Fibroblast of the aortic adventitia (primary cell): ENCODE measurements at regions not wholly inside any gene's neighbourhood (a gene's known extent, or its start where the extent isn't known, plus 50 kb on each side); places are given as distances from the start of the nearest gene placed in this dataset.

ENCODE experiments used
- DNase-seq: peaks from one replicate; pipeline ENCODE4 v3.0.0-alpha.2; 2010; ENCODE audit warnings: low read depth
- H3K4me3 ChIP-seq: 2 replicates; pipeline ENCODE4 v1.5.1; 2011; ENCODE audit warnings: low read depth, mild to moderate bottlenecking, control low read depth, low read length, moderate library complexity
- TF ChIP-seq, protein P1 (sequence below): IDR thresholded peaks from 2 replicates; pipeline ENCODE4 v1.5.1; 2011; ENCODE audit warnings: mild to moderate bottlenecking, low read length, control low read depth, inconsistent platforms; ENCODE audit not compliant: insufficient read depth

DNA sequence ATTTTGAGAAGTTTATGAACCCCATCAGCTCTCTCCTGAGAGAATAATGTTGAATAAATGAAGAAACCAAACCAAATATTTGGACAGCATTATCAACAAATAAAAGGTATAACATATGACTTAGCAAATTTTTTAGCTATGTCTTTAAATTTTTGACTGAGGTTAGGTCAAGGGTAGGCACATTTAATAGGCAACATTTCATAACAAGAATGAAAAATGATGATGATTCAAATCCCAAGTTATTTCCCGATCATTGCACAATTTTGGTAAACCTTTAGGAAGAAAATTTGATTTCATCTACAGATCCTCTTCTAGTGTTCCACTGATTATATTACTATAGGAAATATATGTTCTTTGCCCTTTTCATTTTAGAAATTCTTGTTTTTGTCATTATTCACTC is 123.7 kb upstream of the TLR3 start:
- TF ChIP-seq, protein P1, sequence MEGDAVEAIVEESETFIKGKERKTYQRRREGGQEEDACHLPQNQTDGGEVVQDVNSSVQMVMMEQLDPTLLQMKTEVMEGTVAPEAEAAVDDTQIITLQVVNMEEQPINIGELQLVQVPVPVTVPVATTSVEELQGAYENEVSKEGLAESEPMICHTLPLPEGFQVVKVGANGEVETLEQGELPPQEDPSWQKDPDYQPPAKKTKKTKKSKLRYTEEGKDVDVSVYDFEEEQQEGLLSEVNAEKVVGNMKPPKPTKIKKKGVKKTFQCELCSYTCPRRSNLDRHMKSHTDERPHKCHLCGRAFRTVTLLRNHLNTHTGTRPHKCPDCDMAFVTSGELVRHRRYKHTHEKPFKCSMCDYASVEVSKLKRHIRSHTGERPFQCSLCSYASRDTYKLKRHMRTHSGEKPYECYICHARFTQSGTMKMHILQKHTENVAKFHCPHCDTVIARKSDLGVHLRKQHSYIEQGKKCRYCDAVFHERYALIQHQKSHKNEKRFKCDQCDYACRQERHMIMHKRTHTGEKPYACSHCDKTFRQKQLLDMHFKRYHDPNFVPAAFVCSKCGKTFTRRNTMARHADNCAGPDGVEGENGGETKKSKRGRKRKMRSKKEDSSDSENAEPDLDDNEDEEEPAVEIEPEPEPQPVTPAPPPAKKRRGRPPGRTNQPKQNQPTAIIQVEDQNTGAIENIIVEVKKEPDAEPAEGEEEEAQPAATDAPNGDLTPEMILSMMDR, result no peak
- DNase-seq, result peak; percentile 38
- H3K4me3 ChIP-seq, result no peak overlapping the region

DNA sequence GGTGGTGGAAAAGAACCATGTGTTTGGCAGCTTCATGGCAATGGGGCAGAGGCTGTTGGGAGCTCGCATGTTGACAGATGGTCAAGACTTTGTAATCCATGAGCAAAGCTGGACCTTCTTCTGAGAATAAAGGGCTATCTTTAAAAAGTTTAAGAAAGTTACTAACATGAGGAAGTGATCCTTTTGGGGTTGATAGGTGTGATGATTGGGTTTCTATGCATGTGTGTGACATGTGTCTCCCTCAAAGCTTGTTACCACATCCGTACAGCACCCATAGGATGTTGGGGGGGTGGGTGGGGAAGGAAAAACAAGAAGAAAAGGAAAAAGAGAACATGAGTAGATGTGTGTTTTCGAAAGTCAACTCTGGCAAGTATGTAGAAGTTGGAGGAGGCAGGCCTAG is 123.0 kb upstream of the TLR3 start:
- no peak for DNase-seq
- TF ChIP-seq, protein P1, result no peak
- H3K4me3 ChIP-seq, result no peak overlapping the region

DNA sequence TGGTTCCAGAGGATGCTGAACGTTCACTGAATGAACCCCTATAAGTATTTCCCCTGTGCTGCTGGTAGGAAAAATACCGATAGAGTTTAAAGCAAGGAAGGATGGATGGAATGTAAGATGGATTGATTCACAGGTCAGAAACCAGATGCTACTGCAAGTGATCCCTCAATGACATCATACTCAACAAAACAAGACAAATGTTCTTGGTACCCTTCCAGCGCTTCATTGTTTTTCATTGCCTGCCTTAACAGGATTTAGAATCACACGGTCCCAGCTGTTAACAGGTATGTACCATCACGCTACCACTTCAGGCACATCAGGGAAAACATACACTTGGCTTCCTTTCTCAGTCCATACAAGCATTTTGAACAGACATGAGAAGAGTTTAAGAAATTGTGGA is 118.1 kb upstream of the TLR3 start:
- TF ChIP-seq, protein P1, result no peak
- H3K4me3 ChIP-seq, result no peak overlapping the region
- peak; percentile 23 for DNase-seq

DNA sequence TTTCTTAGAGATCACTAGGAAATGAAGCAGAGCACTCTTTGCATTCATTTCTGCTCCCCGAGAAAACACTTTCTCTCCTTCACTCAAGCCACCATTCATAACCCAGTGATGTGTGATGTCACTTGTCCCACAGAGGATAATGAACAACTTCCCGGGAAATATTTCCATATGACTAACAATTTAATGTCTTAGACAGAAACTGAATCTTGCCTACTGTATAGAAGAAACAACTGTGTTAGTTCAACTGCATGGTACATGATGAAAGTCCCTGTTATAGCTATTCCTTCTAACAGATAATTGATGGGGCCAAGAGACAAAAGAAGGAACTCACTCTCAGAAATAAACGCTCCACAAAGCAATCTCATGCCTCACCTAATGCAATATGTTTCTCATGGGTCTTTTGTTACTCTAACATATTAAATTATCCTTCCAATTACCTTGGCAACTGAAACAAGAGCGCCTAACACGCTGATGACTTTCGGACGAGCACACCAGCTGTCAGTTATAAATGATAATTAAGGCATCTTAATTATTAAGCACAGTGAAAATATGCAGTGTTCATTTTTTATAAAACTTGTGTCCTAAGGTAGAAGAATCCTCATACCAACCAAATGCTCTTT is 113.7 kb upstream of the TLR3 start:
- H3K4me3 ChIP-seq, result no peak overlapping the region
- TF ChIP-seq, protein P1, result no peak
- DNase-seq, result no peak

DNA sequence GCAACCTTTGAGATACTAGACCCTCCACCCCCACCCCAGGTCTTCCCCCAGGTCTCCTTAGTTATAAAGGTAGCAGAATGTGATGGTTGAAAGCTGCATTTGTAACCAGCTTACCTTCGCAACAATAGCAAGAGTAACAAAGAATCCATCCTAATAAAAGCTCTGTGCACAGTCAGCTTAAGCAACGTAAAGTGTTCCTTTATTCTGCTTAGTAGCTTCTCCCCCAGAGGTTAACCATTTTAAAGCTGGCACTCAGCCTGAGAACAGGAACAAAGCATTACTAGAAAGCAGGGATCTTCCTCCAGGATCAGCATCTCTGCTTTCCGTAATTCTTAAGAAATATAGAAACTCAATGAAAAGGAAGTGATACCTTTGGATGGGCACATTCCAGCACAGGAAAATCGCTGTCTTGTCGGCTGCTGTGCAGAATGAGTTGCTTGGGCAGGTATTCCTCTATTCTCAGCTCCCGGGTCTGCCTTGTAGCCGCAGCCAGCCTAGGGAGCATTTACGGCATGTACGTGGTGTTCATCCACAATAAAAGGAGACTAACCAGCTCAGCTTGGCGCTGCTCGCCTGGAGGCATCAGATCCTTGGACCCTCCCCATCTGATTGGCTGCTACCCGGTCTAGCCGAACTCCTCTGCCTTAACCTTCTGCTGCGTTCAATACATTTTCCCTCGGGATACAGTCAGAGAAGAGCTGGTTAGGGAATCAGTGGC is 113.0 kb upstream of the TLR3 start:
- H3K4me3 ChIP-seq, result no peak overlapping the region
- TF ChIP-seq, protein P1, result no peak
- no peak for DNase-seq

DNA sequence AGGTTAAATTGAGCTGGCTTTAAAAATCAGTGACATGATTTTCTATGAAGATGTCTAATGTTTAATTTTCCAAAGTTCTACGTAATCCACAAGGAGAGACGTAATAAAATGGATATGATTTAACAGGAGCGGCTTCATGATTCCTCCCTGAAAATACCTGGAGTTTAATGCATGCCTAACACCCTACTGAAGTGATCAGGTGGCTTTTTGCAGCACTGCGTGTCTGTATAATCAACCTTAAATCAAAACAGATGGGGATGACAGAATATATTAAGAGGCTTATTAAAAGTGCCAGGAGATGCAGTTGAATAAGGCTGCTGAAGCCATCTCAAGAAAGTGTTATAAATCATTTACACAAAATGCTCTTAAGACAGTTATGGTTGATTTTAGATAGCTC is 112.4 kb upstream of the TLR3 start:
- no peak for DNase-seq
- no peak overlapping the region for H3K4me3 ChIP-seq
- TF ChIP-seq, protein P1, result no peak
